ENCODE measurements at regions not wholly inside any gene's neighbourhood (a gene's known extent, or its start where the extent isn't known, plus 50 kb on each side); places are given as distances from the start of the nearest gene placed in this dataset.

- TF ChIP-seq CTCF (IDR thresholded peaks at IDR 0.05): no peak
- no peak for TF ChIP-seq POLR2A (IDR thresholded peaks at IDR 0.05)
- TF ChIP-seq POLR2AphosphoS5 (IDR thresholded peaks at IDR 0.05): no peak
- no peak for TF ChIP-seq EP300 (IDR thresholded peaks at IDR 0.05)
Measured at GRCh38 chrX:883588-883987, 253.0 kb downstream of the SHOX start.

All from gastroesophageal sphincter (tissue), 3 donors.